ENCODE measurements at regions not wholly inside any gene's neighbourhood (a gene's known extent, or its start where the extent isn't known, plus 50 kb on each side); places are given as distances from the start of the nearest gene placed in this dataset.
"Not testable (repeated sequence)": the region's sequence is repeated elsewhere in the genome, so short reads cannot be mapped to it uniquely, and the experiment has no call there.

GRCh38 chr9:39464122-39464777, 108.8 kb downstream of the SPATA31A1 start:
- TF ChIP-seq NFYB (CRISPR knock-in tag; conservative IDR thresholded peaks at IDR 0.05; ENCODE audit: low read depth); CTCF (IDR thresholded peaks at IDR 0.05); FOXK1 (CRISPR knock-in tag; IDR thresholded peaks at IDR 0.05); SP1 (CRISPR knock-in tag; conservative IDR thresholded peaks at IDR 0.05); ZNF512 (CRISPR knock-in tag; IDR thresholded peaks at IDR 0.05; ENCODE audit: borderline replicate concordance); GTF2I (CRISPR knock-in tag; conservative IDR thresholded peaks at IDR 0.05); MYBL2 (CRISPR knock-in tag; IDR thresholded peaks at IDR 0.05); E2F4 (CRISPR knock-in tag; IDR thresholded peaks at IDR 0.05; ENCODE audit: borderline replicate concordance, low read depth); CREM (CRISPR knock-in tag; IDR thresholded peaks at IDR 0.05); ZNF138 (CRISPR knock-in tag; conservative IDR thresholded peaks at IDR 0.05); AFF4 (CRISPR knock-in tag; IDR thresholded peaks at IDR 0.05; ENCODE audit: borderline replicate concordance); ZNF416 (CRISPR knock-in tag; IDR thresholded peaks at IDR 0.05); CBFB (CRISPR knock-in tag; IDR thresholded peaks at IDR 0.05; ENCODE audit: low read depth): not testable (repeated sequence)
